HG03520 (cell line): ENCODE measurements at regions not wholly inside any gene's neighbourhood (a gene's known extent, or its start where the extent isn't known, plus 50 kb on each side); places are given as distances from the start of the nearest gene placed in this dataset.

Experiments
- ATAC-seq: cut with Tn5 transposase; IDR thresholded peaks from one replicate; pipeline ENCODE4 v1.9.1; 2021; ENCODE audit warnings: mild to moderate bottlenecking, moderate library complexity; ENCODE audit not compliant: unreplicated experiment

DNA sequence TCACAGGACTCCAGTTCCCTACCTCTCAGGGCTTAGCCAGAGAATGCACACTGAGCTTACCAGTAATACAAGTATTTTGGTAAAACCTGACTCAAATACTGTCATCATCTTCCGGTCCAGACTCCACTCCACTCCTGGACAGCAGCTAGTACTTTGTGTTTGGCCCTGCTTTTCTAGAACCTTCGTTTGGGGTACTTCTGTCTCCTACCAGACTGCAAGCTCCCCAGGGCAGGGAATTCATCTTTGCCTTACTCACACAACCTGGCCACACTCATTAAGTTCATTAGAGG lies 108.9 kb upstream of the CDC42EP3 start:
- no peak for ATAC-seq

DNA sequence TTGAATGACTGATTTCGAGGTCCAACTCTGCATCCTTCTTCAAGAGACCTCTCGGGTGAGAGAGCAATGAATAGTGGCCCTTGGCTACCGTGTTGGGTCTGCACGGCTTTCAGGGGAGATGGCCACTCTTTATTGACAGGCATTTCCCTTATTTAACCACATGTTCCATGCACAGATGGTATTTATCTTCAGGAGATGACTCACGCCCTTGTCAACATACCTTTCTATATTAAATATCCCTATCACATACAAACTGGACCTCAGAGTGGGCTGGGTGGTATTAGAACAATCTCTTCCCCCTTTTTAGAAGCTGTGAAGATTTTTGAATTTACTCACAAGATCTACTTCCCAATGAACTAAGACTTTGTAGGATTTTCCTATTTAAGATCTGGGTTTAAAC lies 109.6 kb upstream of the CDC42EP3 start:
- ATAC-seq, result no peak

GRCh38 chr2:37782155-37782673 lies 110.8 kb upstream of the CDC42EP3 start:
- no peak for ATAC-seq

- no peak for ATAC-seq
These were observed 111.4 kb upstream of the CDC42EP3 start for GRCh38 chr2:37782721-37783371.

- no peak for ATAC-seq
These were observed 112.1 kb upstream of the CDC42EP3 start for GRCh38 chr2:37783545-37783944.

GRCh38 chr2:37784071-37784758 lies 112.8 kb upstream of the CDC42EP3 start:
- ATAC-seq, result no peak

DNA sequence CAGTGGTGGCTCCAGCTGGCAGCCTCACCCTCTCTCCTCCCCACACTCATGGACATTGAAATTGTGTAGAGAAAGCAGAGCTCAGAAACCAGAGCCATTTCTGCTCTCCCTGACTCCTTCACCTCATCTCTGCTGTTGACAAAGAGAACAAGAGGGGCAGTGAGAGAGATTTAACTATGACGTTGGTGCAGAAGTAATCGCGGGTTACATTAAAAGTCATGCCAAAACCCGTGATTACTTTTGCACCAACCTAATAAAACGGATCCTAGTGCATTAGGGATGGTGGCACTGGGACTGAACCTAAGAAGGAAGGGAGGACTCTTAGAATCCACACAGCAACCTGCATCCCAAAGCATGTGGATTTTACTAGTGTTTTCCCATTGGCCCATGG lies 113.3 kb upstream of the CDC42EP3 start:
- no peak for ATAC-seq

DNA sequence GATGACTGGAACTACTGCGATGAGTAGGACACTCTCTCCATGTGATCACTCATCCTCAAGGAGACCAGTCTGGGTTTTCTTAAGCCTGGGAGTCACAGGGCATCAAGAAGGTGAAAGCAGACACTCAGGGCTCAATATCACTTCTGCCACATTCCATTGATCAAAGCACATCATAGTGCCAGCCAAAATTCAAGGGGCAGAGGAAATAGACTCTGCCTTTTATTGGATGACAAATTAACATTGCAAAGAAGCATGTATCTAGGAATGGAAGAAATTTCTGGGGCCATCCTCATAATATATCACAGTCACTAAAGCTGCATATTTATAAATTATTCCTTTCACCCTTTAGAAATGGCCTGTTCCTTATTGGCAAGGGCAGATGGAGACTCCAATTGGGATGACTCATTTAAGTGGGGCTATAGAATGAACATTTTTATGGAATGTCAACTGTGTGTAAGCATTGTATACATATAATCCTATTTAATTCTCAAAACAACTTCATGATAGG lies 114.8 kb upstream of the CDC42EP3 start:
- ATAC-seq, result no peak

DNA sequence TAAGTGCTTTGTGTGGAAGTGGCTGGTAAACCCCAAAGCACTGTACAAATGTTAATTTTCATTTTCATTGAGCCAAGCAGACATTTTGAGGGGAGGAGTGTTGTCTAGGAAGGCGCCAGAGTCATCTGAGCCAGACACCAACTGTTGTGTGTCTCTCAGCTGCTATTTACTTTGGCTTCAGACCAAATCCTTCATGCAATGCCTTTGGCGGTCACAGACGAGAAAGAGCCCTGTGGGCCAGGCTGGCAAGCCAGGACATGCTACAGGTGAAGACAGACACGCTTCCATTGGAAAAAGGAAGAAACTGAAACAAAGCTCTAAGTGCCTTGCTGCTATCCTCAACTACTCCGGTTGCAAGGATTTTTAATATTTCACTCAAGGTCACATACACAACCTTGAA lies 115.4 kb upstream of the CDC42EP3 start:
- no peak for ATAC-seq

DNA sequence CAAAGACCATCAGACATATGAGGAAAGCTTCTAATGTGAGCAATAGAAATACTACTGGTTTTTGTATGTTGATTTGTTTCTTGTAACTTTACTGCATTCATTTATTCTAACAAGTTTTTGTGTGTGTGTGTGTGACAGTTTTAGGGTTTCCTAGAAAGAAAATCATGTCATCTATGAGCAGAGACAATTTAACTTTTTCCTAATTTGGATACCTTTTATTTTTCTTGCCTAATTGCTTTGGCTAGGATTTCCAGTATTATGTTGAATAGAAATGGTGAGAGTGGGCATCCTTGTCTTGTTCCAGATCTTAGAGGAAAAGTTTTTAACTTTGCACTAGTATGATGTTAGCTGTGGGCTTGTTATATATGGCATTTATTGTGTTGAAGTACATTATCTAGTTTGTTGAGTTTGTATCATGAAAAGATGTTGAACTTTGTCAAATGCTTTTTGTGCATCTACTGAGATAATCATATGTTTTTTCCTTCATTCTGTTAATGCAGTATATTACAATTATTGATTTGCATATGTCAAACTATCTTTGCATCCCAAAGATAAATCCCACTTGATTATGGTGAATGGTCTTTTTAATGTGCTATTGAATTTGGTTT lies 117.3 kb upstream of the CDC42EP3 start:
- ATAC-seq, result no peak

DNA sequence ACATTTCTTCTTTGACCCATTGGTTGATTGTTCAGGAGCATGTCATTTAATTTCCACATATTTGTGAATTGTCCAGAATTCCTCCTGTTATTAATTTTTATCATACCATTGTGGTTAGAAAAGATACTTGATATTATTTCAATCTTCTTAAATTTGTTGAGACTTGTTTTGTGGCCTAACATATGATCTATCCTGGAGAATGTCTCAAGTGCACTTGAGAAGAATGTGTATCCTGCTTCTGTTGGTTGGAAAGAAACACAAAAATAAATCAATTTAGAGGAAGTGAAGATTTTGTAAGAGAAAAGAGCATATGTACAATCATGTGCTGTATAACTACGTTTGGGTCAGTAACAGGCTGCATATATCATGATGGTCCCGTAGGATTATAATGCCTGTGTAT lies 118.6 kb upstream of the CDC42EP3 start:
- ATAC-seq, result no peak

GRCh38 chr2:37790462-37790861 lies 119.0 kb upstream of the CDC42EP3 start:
- ATAC-seq, result no peak

- no peak for ATAC-seq
These were observed 120.9 kb upstream of the CDC42EP3 start for GRCh38 chr2:37792366-37792765.

- no peak for ATAC-seq
These were observed 121.6 kb upstream of the CDC42EP3 start for GRCh38 chr2:37793004-37793403.

DNA sequence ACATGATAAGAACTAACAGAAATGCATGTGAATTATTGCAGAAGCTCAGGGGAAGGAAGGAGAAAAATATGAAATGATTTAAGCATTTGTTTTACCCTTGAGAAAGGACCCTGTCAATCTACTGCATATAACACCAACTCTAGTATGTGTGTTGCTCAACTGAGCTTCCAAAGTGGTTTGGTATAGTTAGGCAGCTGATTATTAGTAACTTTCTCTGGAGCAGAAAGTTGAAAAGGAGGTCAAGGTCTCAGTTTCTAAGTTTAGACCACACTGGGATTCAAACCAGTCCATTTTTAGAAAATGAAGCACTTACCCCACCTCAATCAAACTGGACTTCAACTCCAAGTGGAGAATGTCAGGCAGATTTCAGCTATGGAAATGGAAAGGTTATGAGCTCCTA lies 123.3 kb upstream of the CDC42EP3 start:
- no peak for ATAC-seq

DNA sequence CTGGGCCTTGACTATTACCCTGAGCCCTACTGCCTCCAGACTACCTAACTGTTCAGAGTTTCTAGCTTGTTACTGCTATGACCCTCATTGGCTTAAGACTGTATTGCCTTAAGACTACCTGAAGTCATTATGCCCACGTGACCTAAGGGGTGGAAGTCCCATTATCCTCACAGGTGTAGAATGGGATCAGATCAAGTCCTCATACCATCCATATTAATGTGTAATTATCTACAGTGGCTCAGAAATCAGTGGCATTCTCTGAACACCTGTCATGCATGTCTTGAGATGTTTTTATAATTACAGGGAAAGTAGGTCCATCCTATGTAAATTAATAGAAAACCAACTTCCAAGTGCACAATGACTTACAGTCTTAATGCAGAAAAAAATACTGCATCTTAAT lies 124.0 kb upstream of the CDC42EP3 start:
- no peak for ATAC-seq

GRCh38 chr2:37795938-37796337 lies 124.5 kb upstream of the CDC42EP3 start:
- ATAC-seq, result no peak

- ATAC-seq, result no peak
These were observed 125.0 kb upstream of the CDC42EP3 start for GRCh38 chr2:37796481-37796880.

DNA sequence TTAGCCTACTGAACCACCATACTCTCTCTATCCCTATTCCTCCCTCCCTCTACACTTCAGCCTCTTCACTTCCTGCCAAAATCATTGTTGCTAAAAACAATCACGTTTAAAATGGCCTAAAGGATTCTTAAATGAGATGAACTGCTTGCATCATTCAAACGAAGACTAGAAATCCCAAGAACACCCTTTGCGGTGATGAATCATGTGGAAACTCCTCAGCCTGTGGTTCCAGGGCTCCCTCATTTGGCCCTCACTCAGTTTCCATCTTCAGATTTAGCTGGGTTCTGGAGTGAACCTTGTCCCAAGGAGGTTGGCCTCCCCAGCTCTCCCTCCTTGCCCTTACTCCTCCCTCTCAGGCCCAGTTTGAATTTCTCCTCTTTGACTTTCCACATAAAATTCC lies 125.6 kb upstream of the CDC42EP3 start:
- ATAC-seq, result no peak

- no peak for ATAC-seq
These were observed 126.6 kb upstream of the RMDN2 start for GRCh38 chr2:37798315-37799005.

DNA sequence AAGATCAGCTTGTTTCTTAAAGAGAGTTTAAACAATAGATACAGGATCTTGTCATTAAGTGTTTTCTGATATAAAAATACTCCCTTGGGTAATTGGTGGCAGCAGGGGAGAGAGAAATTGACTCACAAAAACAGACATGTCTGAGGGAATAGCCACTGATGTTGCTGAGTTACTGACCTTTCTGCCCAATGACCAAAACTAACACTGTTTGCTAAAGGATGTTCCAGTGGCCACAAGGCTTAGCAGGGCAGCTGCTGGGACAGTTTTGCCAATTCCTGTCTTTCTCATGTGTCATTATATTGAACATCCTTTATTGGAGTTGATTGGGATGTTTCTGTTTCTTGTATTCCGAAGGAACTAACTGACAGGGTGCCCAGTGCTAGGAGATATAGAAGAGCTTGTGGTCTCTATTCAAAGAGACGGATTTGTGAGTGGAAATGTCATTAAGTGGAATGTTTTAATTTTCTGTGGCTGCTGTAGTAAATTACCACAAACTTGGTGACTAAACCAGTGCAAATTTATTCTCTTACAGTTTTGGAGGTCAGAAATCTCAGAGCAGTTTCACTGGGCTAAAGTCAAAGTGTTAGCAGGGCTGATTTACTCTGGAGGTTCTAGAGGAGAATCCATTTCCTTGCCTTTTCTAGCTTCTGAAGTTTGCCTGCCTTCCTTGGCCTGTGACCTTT lies 124.8 kb upstream of the RMDN2 start:
- ATAC-seq, result no peak
